ENCODE measurements at regions not wholly inside any gene's neighbourhood (a gene's known extent, or its start where the extent isn't known, plus 50 kb on each side); places are given as distances from the start of the nearest gene placed in this dataset.

- peak overlapping the region; percentile 34 for H3K27ac Mint-ChIP-seq
- peaks cover 6 to 10% of the 10 kb centered on the region in 2 donors for H3K4me1 Mint-ChIP-seq
- no peak overlapping the region for H3K4me3 Mint-ChIP-seq
- no peak for DNase-seq
- peak; percentile 65 to 75 for ATAC-seq (replicated peaks)
- no peaks in the 10 kb centered on the region for H3K27me3 Mint-ChIP-seq
- no peaks in the 10 kb centered on the region for H3K9me3 Mint-ChIP-seq
- H3K36me3 Mint-ChIP-seq = no peaks in the 10 kb centered on the region
Measured at GRCh38 chr2:47226132-47226922, 50.0 kb upstream of the CALM2 start.

Data from stimulated activated naive B cell treated with anti-CD40 and anti-IgM and Interleukin-4, amounts not matched to agents 10 μg/mL and 1 μg/mL and 100 μg/mL, for 72 hours (primary cell).